IPS DF 6.9 (cell line): ENCODE measurements at regions not wholly inside any gene's neighbourhood (a gene's known extent, or its start where the extent isn't known, plus 50 kb on each side); places are given as distances from the start of the nearest gene placed in this dataset.

Source experiments
- DNase-seq: peaks from one replicate; pipeline ENCODE4 v3.0.0-alpha.2; 2013; ENCODE audit warnings: low read depth, low spot score
- H3K27ac ChIP-seq: one replicate; pipeline ENCODE4 v1.5.1; 2013; ENCODE audit warnings: low read length, control low read depth
- H3K27me3 ChIP-seq: 2 replicates; pipeline ENCODE4 v1.6.1; 2013; ENCODE audit warnings: mild to moderate bottlenecking, low read length; ENCODE audit not compliant: control insufficient read depth, insufficient read depth
- H3K36me3 ChIP-seq: 2 replicates; pipeline ENCODE4 v1.6.1; 2013; ENCODE audit warnings: low read length; ENCODE audit not compliant: control insufficient read depth, insufficient read depth
- H3K4me1 ChIP-seq: 2 replicates; pipeline ENCODE4 v1.6.1; 2013; ENCODE audit warnings: low read length; ENCODE audit not compliant: control insufficient read depth, insufficient read depth
- H3K4me3 ChIP-seq: 2 replicates; pipeline ENCODE4 v1.5.1; 2013; ENCODE audit warnings: mild to moderate bottlenecking, low read length
- H3K9me3 ChIP-seq: 2 replicates; pipeline ENCODE4 v1.6.1; 2013; ENCODE audit warnings: low read length, inconsistent platforms; ENCODE audit not compliant: control insufficient read depth, insufficient read depth
- WGBS: extraction: QIAGEN DNeasy Blood & Tissue Kit; methylation state at CpG from one replicate; pipeline ENCODE4 v1.1.7; 2013; ENCODE audit warnings: mixed read lengths, missing lambda C conversion rate; ENCODE audit not compliant: insufficient read length, insufficient coverage; 5-methylcytosine and 5-hydroxymethylcytosine counted together

GRCh38 chr2:18440777-18441176 lies 119.7 kb downstream of the RDH14 start:
- H3K4me1 ChIP-seq, result no peaks in the 10 kb centered on the region
- no peaks in the 10 kb centered on the region for H3K36me3 ChIP-seq
- no peak overlapping the region for H3K27ac ChIP-seq
- no CpG with 5 or more reads among the region's 4 CpGs for WGBS
- H3K27me3 ChIP-seq, result no peaks in the 10 kb centered on the region
- no peak for DNase-seq
- H3K4me3 ChIP-seq, result no peak overlapping the region
- no peaks in the 10 kb centered on the region for H3K9me3 ChIP-seq

DNA sequence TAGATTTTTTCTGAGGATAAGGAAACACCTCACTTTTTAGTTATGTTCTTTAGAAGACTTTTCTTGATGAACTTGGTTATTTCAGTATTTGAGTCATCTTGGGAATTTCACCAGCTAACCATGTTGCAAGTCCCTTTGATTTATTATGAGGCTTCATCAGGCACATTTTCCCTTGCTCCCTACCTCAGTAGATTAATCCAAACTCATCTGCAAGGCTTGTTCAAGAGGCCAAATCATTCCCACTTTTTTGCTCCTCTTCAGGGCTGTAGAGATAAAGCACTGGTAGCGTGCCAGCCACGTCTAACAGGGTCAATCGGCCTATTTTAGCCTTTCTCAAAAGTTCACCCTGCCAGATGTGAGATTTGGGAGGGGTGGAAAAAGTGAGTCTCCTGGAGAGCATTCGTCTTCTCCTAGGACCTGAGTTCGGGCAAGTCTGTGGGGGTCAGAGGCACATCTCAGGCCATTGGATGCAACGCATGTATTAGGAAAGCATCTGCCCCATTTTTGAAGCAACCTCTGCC lies 120.3 kb downstream of the RDH14 start:
- H3K4me3 ChIP-seq, result no peak overlapping the region
- DNase-seq, result no peak
- no peaks in the 10 kb centered on the region for H3K27me3 ChIP-seq
- no peak overlapping the region for H3K27ac ChIP-seq
- WGBS, result no CpG with 5 or more reads among the region's 6 CpGs
- no peaks in the 10 kb centered on the region for H3K4me1 ChIP-seq
- no peaks in the 10 kb centered on the region for H3K36me3 ChIP-seq
- H3K9me3 ChIP-seq, result no peaks in the 10 kb centered on the region

DNA sequence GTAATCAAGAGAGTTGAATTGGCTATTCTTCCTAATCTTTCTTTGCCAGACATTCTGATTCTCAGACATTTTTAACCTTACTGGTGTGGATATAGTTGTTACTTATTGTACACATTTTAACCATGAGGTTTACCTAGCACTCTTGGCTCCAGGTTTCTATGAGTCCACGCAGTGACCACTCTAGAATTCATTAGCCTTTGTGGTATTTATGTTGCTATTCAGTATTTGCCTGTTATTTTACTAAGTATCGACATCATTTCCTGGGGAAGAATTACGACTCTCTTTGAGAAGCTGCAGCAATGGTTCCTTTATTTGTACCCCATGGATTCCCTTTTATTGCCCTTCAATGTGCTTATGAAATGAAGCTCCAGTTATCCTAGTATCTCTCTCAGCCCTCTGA lies 120.7 kb downstream of the RDH14 start:
- WGBS, result no CpG with 5 or more reads among the region's 3 CpGs
- no peak for DNase-seq
- Histone ChIP-seq H3K9me3 (no peaks in the 10 kb centered on the region), H3K36me3 (no peaks in the 10 kb centered on the region), H3K27me3 (no peaks in the 10 kb centered on the region), H3K27ac (no peak overlapping the region), H3K4me1 (no peaks in the 10 kb centered on the region), H3K4me3 (no peak overlapping the region)

DNA sequence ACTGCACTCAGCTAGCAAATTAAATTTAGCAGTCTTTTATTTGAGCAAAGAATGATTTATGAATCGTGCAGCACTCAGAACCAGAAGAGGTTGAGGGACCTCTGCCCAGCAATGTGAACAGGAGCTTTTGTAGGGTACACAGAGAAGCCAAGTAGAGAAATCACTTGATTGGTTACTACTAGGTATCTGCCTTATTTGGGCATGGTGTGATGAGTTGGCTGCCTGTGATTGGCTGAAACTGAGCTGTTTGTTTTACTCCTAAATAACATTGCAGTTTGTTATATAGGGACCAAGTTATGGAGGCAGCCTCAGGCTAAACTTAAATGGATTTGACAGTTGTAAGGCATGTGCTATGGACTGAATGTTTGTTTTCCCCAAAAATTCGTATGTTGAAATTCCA lies 122.5 kb downstream of the RDH14 start:
- no peaks in the 10 kb centered on the region for H3K36me3 ChIP-seq
- H3K27ac ChIP-seq, result no peak overlapping the region
- no peak overlapping the region for H3K4me3 ChIP-seq
- no peak for DNase-seq
- H3K27me3 ChIP-seq, result no peaks in the 10 kb centered on the region
- no peaks in the 10 kb centered on the region for H3K4me1 ChIP-seq
- no peaks in the 10 kb centered on the region for H3K9me3 ChIP-seq
- no CpG with 5 or more reads among the region's 2 CpGs for WGBS

- Histone ChIP-seq H3K9me3 (no peaks in the 10 kb centered on the region), H3K4me3 (no peak overlapping the region), H3K36me3 (no peaks in the 10 kb centered on the region), H3K27ac (no peak overlapping the region), H3K4me1 (no peaks in the 10 kb centered on the region), H3K27me3 (no peaks in the 10 kb centered on the region)
- WGBS, result no CpG with 5 or more reads among the region's 5 CpGs
- no peak for DNase-seq
Observed at GRCh38 chr2:18436503-18437005, 123.9 kb downstream of the RDH14 start.

DNA sequence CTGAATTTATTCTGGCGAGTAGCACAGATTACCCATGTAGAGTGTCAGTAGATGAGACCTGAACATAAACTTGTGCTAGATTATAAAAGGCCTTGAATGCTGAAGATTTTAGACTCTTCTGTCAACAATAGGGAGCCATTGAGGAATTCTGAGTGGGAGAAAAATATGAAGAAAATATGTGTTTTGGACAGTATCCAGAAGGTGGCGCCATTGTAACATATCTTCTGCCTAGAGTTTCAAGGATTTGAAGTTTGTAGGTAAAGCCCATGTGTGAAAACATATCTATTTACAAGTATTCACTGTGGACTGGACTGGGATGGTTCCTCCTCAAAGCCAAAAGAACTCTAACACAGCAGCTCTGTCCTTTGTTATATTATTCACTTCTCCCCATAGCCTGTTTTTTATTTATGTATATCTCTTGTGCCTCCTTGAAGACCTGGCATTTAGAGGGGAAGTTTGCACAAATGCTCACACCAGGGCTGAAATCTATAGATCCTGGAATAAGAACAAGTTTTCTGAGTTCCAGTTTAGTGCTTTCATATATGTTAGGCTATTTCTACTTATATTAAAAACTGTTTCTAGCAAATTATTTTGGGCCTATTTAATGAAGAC lies 124.9 kb downstream of the RDH14 start:
- no CpG with 5 or more reads among the region's 2 CpGs for WGBS
- no peaks in the 10 kb centered on the region for H3K9me3 ChIP-seq
- no peak overlapping the region for H3K27ac ChIP-seq
- H3K4me1 ChIP-seq, result no peaks in the 10 kb centered on the region
- H3K27me3 ChIP-seq, result no peaks in the 10 kb centered on the region
- DNase-seq, result peak; percentile 37
- H3K36me3 ChIP-seq, result no peaks in the 10 kb centered on the region
- H3K4me3 ChIP-seq, result no peak overlapping the region

GRCh38 chr2:18433872-18434271 lies 126.6 kb downstream of the RDH14 start:
- DNase-seq, result no peak
- no peaks in the 10 kb centered on the region for H3K27me3 ChIP-seq
- H3K9me3 ChIP-seq, result no peaks in the 10 kb centered on the region
- WGBS, result no CpG with 5 or more reads among the region's 1 CpG
- no peaks in the 10 kb centered on the region for H3K4me1 ChIP-seq
- H3K27ac ChIP-seq, result no peak overlapping the region
- no peak overlapping the region for H3K4me3 ChIP-seq
- no peaks in the 10 kb centered on the region for H3K36me3 ChIP-seq

DNA sequence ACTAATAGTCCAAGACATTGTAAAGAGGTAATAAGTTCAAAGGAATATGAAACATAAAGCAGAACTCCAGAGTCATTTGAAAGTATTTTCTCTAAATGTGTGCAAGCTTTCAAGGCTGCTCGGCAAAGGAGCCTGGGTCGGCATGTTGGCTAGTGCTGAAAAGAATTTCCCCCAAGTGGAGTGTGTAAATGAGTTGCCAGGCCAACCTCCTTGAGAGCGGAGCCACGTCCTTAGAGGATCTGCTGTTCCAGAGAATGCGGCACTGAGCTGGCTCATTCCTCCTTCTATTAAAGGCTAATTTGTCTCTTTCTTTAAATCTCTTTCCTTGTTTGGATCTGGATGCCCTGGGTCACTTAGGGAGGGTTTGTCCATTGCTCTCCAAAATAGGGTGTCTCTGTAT lies 127.5 kb downstream of the RDH14 start:
- WGBS, result no CpG with 5 or more reads among the region's 5 CpGs
- no peaks in the 10 kb centered on the region for H3K27me3 ChIP-seq
- H3K36me3 ChIP-seq, result no peaks in the 10 kb centered on the region
- no peak overlapping the region for H3K4me3 ChIP-seq
- no peak for DNase-seq
- H3K9me3 ChIP-seq, result no peaks in the 10 kb centered on the region
- H3K27ac ChIP-seq, result no peak overlapping the region
- H3K4me1 ChIP-seq, result no peaks in the 10 kb centered on the region

- Histone ChIP-seq H3K4me3 (no peak overlapping the region), H3K27me3 (no peaks in the 10 kb centered on the region), H3K4me1 (no peaks in the 10 kb centered on the region), H3K36me3 (no peaks in the 10 kb centered on the region), H3K27ac (no peak overlapping the region), H3K9me3 (no peaks in the 10 kb centered on the region)
- no CpG with 5 or more reads among the region's 4 CpGs for WGBS
- DNase-seq, result no peak
Observed at GRCh38 chr2:18430996-18431748, 129.3 kb downstream of the RDH14 start.

- Histone ChIP-seq H3K36me3 (no peaks in the 10 kb centered on the region), H3K27ac (no peak overlapping the region), H3K9me3 (no peaks in the 10 kb centered on the region), H3K4me1 (no peaks in the 10 kb centered on the region; the same call in 1 of the 2 replicates), H3K4me3 (no peak overlapping the region), H3K27me3 (no peaks in the 10 kb centered on the region)
- WGBS, result no CpG with 5 or more reads among the region's 6 CpGs
- no peak for DNase-seq
Observed at GRCh38 chr2:18428516-18428915, 131.9 kb downstream of the RDH14 start.
